H1 (cell line): ENCODE measurements at regions not wholly inside any gene's neighbourhood (a gene's known extent, or its start where the extent isn't known, plus 50 kb on each side); places are given as distances from the start of the nearest gene placed in this dataset.

Experiments
- CTCF ChIA-PET: fragments of 300-600 bp; sonication (Branson Sonifier 250); formaldehyde crosslinking; loops from one replicate; lab custom pipeline; 2021; ENCODE audit not compliant: partially characterized antibody; lab: Charles Lee
- POLR2A ChIA-PET: fragments of 300-600 bp; sonication (Branson Sonifier 250); formaldehyde crosslinking; loops from one replicate; lab custom pipeline; 2021; ENCODE audit warnings: inconsistent platforms; ENCODE audit not compliant: partially characterized antibody; lab: Charles Lee
- DNase-seq, 2 experiments: peaks; one replicate each; pipeline versions ENCODE4 v3.0.0 to v3.0.0-alpha.2; 2010 to 2022; ENCODE audit warnings: low spot score in 2 of 2, low read depth in 1 of 2, mixed read lengths in 1 of 2
- FAIRE-seq: peaks from 2 replicates; lab custom pipeline; 2011; peaks lifted over from hg19 to GRCh38; lab: Jason Lieb, UNC
- H2AFZ ChIP-seq: 2 replicates; pipeline ENCODE4 v1.8.1; 2012; ENCODE audit warnings: low read length, inconsistent platforms
- H2AK5ac ChIP-seq: 2 replicates; pipeline ENCODE4 v1.6.1; 2013; ENCODE audit warnings: low read depth, low read length
- H2BK120ac ChIP-seq: replicated peaks from 2 replicates; pipeline ENCODE3; 2013; ENCODE audit warnings: low read depth, low read length, inconsistent platforms
- H2BK12ac ChIP-seq: 2 replicates; pipeline ENCODE4 v1.6.1; 2013; ENCODE audit warnings: low read depth, low read length
- H2BK15ac ChIP-seq: 2 replicates; pipeline ENCODE4 v1.6.1; 2013; ENCODE audit warnings: low read length
- H2BK20ac ChIP-seq: 2 replicates; pipeline ENCODE4 v1.6.1; 2013; ENCODE audit warnings: low read length
- H2BK5ac ChIP-seq: 2 replicates; pipeline ENCODE4 v1.6.1; 2013; ENCODE audit warnings: low read depth, low read length
- H3K14ac ChIP-seq: 2 replicates; pipeline ENCODE4 v1.6.1; 2013; ENCODE audit warnings: inconsistent platforms; ENCODE audit not compliant: insufficient read length
- H3K18ac ChIP-seq: 2 replicates; pipeline ENCODE4 v1.6.1; 2013; ENCODE audit warnings: low read length; ENCODE audit errors: extremely low read depth
- H3K23ac ChIP-seq: 2 replicates; pipeline ENCODE4 v1.6.1; 2013; ENCODE audit warnings: inconsistent platforms; ENCODE audit not compliant: insufficient read length
- H3K23me2 ChIP-seq: 2 replicates; pipeline ENCODE4 v1.6.1; 2013; ENCODE audit warnings: low read depth, low read length
- H3K27ac ChIP-seq: 2 replicates; pipeline ENCODE4 v1.6.1; 2011; ENCODE audit warnings: low read depth, low read length, inconsistent platforms
- H3K27me3 ChIP-seq, 4 experiments: replicated peaks in 1 of 4; 1 replicate in 1 of 4; 2 replicates in 3 of 4; pipeline versions ENCODE4 v1.6.1 to v1.8.1; 2011 to 2013; ENCODE audit warnings: low read length in 3 of 4, mild to moderate bottlenecking in 3 of 4, inconsistent platforms in 2 of 4, mixed read lengths in 2 of 4, moderate library complexity in 1 of 4; ENCODE audit not compliant: control insufficient read depth in 3 of 4, insufficient read depth in 3 of 4; ENCODE audit errors: extremely low read depth in 1 of 4
- H3K36me3 ChIP-seq, 4 experiments: 2 replicates each; pipeline versions ENCODE4 v1.6.1 to v1.8.1; 2011 to 2013; ENCODE audit warnings: mild to moderate bottlenecking in 4 of 4, low read length in 3 of 4, moderate library complexity in 2 of 4, control low read depth in 1 of 4, inconsistent platforms in 1 of 4; ENCODE audit not compliant: insufficient read depth in 4 of 4, control insufficient read depth in 2 of 4
- H3K4ac ChIP-seq: replicated peaks from 2 replicates; pipeline ENCODE3; 2013; ENCODE audit warnings: low read length, low read depth, mixed read lengths, inconsistent platforms; ENCODE audit not compliant: insufficient read length
- H3K4me1 ChIP-seq, 4 experiments: replicated peaks in 1 of 4; 1 replicate in 1 of 4; 2 replicates in 3 of 4; pipeline versions ENCODE4 v1.6.1 to v1.8.1; 2011 to 2013; ENCODE audit warnings: low read length in 3 of 4, inconsistent platforms in 2 of 4, mixed read lengths in 1 of 4; ENCODE audit not compliant: insufficient read depth in 4 of 4, control insufficient read depth in 3 of 4
- H3K4me2 ChIP-seq, 2 experiments: 2 replicates each; pipeline versions ENCODE4 v1.6.1 to v1.8.1; 2011 to 2013; ENCODE audit warnings: low read depth in 2 of 2, low read length in 2 of 2, control low read depth in 1 of 2, inconsistent platforms in 1 of 2, mild to moderate bottlenecking in 1 of 2; ENCODE audit not compliant: insufficient read depth in 1 of 2
- H3K4me3 ChIP-seq, 4 experiments: fragments of 200-600, 300-600 bp in 1 of 4; sonication (generic), shearing (Covaris generic), sonication (Bioruptor Twin) in 1 of 4; 2 replicates each; pipeline versions ENCODE4 v1.5.1 to v1.8.1; 2011 to 2016; ENCODE audit warnings: low read length in 4 of 4, low read depth in 3 of 4, control low read depth in 2 of 4, inconsistent platforms in 2 of 4, mild to moderate bottlenecking in 2 of 4, mixed read lengths in 1 of 4, moderate library complexity in 1 of 4; ENCODE audit not compliant: insufficient read depth in 2 of 4; ENCODE audit errors: extremely low read depth in 1 of 4
- H3K56ac ChIP-seq: replicated peaks from 2 replicates; pipeline ENCODE3; 2013; ENCODE audit warnings: low read depth, mild to moderate bottlenecking, mixed read lengths, low read length, inconsistent platforms; ENCODE audit not compliant: insufficient read length
- H3K79me1 ChIP-seq: 2 replicates; pipeline ENCODE4 v1.6.1; 2013; ENCODE audit warnings: low read depth, low read length, control low read depth
- H3K79me2 ChIP-seq, 2 experiments: 2 replicates each; pipeline versions ENCODE4 v1.6.1 to v1.8.1; 2012 to 2013; ENCODE audit warnings: low read length in 2 of 2, mild to moderate bottlenecking in 2 of 2, inconsistent platforms in 1 of 2; ENCODE audit not compliant: insufficient read depth in 2 of 2, control insufficient read depth in 1 of 2
- H3K9ac ChIP-seq, 4 experiments: replicated peaks in 1 of 4; 1 replicate in 1 of 4; 2 replicates in 3 of 4; pipeline versions ENCODE4 v1.6.1 to v1.8.1; 2011 to 2013; ENCODE audit warnings: low read depth in 3 of 4, low read length in 3 of 4, control low read depth in 2 of 4, mild to moderate bottlenecking in 2 of 4, moderate library complexity in 2 of 4, inconsistent platforms in 1 of 4; ENCODE audit errors: extremely low read depth in 1 of 4
- H3K9me3 ChIP-seq, 2 experiments: 2 replicates each; pipeline versions ENCODE4 v1.6.1 to v1.8.1; 2012 to 2013; ENCODE audit warnings: mild to moderate bottlenecking in 2 of 2, moderate library complexity in 2 of 2, control low read depth in 1 of 2, inconsistent platforms in 1 of 2, low read depth in 1 of 2, low read length in 1 of 2, mixed read lengths in 1 of 2; ENCODE audit not compliant: insufficient read depth in 2 of 2
- H4K20me1 ChIP-seq, 2 experiments: replicated peaks in 1 of 2; 2 replicates each; pipeline versions ENCODE3 to v1.8.1; 2011 to 2013; ENCODE audit warnings: inconsistent platforms in 2 of 2, low read length in 2 of 2, mild to moderate bottlenecking in 1 of 2; ENCODE audit not compliant: insufficient read depth in 2 of 2, control insufficient read depth in 1 of 2
- H4K5ac ChIP-seq: 2 replicates; pipeline ENCODE4 v1.6.1; 2013; ENCODE audit warnings: low read length, low read depth, mixed read lengths, inconsistent platforms; ENCODE audit not compliant: insufficient read length
- H4K8ac ChIP-seq: 2 replicates; pipeline ENCODE4 v1.8.0; 2013; ENCODE audit warnings: mild to moderate bottlenecking, moderate library complexity, low read length, inconsistent platforms; ENCODE audit not compliant: insufficient read depth; ENCODE audit errors: extremely low read depth
- H4K91ac ChIP-seq: replicated peaks from 2 replicates; pipeline ENCODE3; 2013; ENCODE audit warnings: low read length, mixed read lengths, inconsistent platforms; ENCODE audit not compliant: insufficient read length
- BCL11A ChIP-seq, 2 experiments: IDR thresholded peaks; one replicate each; pipeline ENCODE4 v1.6.1; 2011; ENCODE audit warnings: low read depth in 2 of 2, low read length in 2 of 2, mild to moderate bottlenecking in 2 of 2
- EGR1 ChIP-seq: IDR thresholded peaks from 2 replicates; pipeline ENCODE4 v1.6.1; 2011; ENCODE audit warnings: low read depth, low read length, borderline replicate concordance
- KDM4A ChIP-seq: IDR thresholded peaks from one replicate; pipeline ENCODE4 v1.7.1; 2012; ENCODE audit warnings: low read depth, mild to moderate bottlenecking, moderate library complexity, low read length, inconsistent platforms; ENCODE audit not compliant: severe bottlenecking
- MAFK ChIP-seq: IDR thresholded peaks from 2 replicates; pipeline ENCODE4 v1.6.1; 2012; ENCODE audit warnings: low read depth, mild to moderate bottlenecking, improper control_type of control experiment, low read length
- MAX ChIP-seq: IDR thresholded peaks from 2 replicates; pipeline ENCODE4 v1.6.1; 2012; ENCODE audit warnings: inconsistent platforms
- PHF8 ChIP-seq: fragments of 200-600 bp; sonication (generic); conservative IDR thresholded peaks from 2 replicates; pipeline ENCODE4 v1.7.1; 2012; ENCODE audit warnings: low read depth, mild to moderate bottlenecking, inconsistent platforms, low read length, moderate library complexity
- RAD21 ChIP-seq, 2 experiments: IDR thresholded peaks in 1 of 2; conservative IDR thresholded peaks in 1 of 2; 2 replicates each; pipeline ENCODE4 v1.6.1; 2011; ENCODE audit warnings: low read depth in 2 of 2, low read length in 2 of 2, improper control_type of control experiment in 1 of 2, inconsistent platforms in 1 of 2, mild to moderate bottlenecking in 1 of 2, moderate library complexity in 1 of 2
- SIRT6 ChIP-seq: IDR thresholded peaks from one replicate; pipeline ENCODE4 v1.7.1; 2012; ENCODE audit warnings: low read length, inconsistent platforms
- whole genome bisulfite sequencing, 2 experiments: shearing (Covaris generic) in 1 of 2; methylation state at CpG; one replicate each; pipeline versions ENCODE4 v1.1.6 to v1.1.7; 2013 to 2015; ENCODE audit warnings: low lambda C conversion rate in 2 of 2, mixed read lengths in 2 of 2, inconsistent platforms in 1 of 2, low coverage in 1 of 2, missing lambda C conversion rate in 1 of 2; ENCODE audit not compliant: insufficient replicate concordance in 2 of 2, insufficient coverage in 1 of 2, insufficient read length in 1 of 2; ENCODE audit errors: extremely low coverage in 1 of 2, missing lambda C conversion rate in 1 of 2; 5-methylcytosine and 5-hydroxymethylcytosine counted together
- TF ChIP-seq, protein P1 (sequence below): IDR thresholded peaks from 2 replicates; pipeline ENCODE4 v1.6.1; 2012; ENCODE audit warnings: inconsistent platforms

- Histone ChIP-seq H3K23ac (no peak overlapping the region), H4K5ac (no peak overlapping the region), H3K79me1 (no peaks in the 10 kb centered on the region), H3K18ac (no peak overlapping the region), H3K36me3 (no peaks in the 10 kb centered on the region), H3K9me3 (no peaks in the 10 kb centered on the region; a peak in 1 of 4 replicates), H2AFZ (no peak overlapping the region), H2BK20ac (no peak overlapping the region), H3K14ac (no peak overlapping the region)
- POLR2A ChIA-PET = interaction anchor here (0.6 kb wide), 1 partner anchor 32 kb away, joined by 3 read pairs; no protein-coding TSS in a partner anchor
- TF ChIP-seq KDM4A (no peak), SIRT6 (no peak), BCL11A (IDR thresholded peaks at IDR 0.05; ENCODE audit: low read depth in 2 of 2, low read length in 2 of 2) (no peak), MAX (no peak), MAFK (no peak), PHF8 (no peak), EGR1 (no peak), RAD21 (IDR thresholded peaks at IDR 0.05 in 1 of 2, conservative IDR thresholded peaks at IDR 0.05 in 1 of 2; ENCODE audit: low read depth in 2 of 2, low read length in 2 of 2) (no peak)
- TF ChIP-seq, protein P1, sequence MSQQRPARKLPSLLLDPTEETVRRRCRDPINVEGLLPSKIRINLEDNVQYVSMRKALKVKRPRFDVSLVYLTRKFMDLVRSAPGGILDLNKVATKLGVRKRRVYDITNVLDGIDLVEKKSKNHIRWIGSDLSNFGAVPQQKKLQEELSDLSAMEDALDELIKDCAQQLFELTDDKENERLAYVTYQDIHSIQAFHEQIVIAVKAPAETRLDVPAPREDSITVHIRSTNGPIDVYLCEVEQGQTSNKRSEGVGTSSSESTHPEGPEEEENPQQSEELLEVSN = no peak
- TF ChIP-seq, all 59 proteins: peak for 0
- Histone ChIP-seq H3K4me3 (no peak overlapping the region), H2BK120ac (no peak overlapping the region), H4K91ac (no peak overlapping the region), H2BK5ac (no peak overlapping the region), H4K8ac (no peak overlapping the region), H3K23me2 (no peaks in the 10 kb centered on the region), H3K9ac (no peak overlapping the region), H3K27me3 (no peaks in the 10 kb centered on the region), H3K4me2 (no peak overlapping the region), H4K20me1 (no peaks in the 10 kb centered on the region), H3K27ac (no peak overlapping the region), H2BK12ac (no peak overlapping the region), H3K4ac (no peak overlapping the region), H3K56ac (no peak overlapping the region), H2BK15ac (no peak overlapping the region), H3K79me2 (no peaks in the 10 kb centered on the region), H2AK5ac (no peak overlapping the region), H3K4me1 (no peaks in the 10 kb centered on the region)
- no peak for DNase-seq
- 92% methylated on average over 4 of the region's 4 CpGs; no CpG with 5 or more reads in 1 of the 2 experiments for WGBS, 2 experiments
- CTCF ChIA-PET = interaction anchor here (1.1 kb wide), 1 partner anchor 161 kb away, joined by 4 read pairs; no protein-coding TSS in a partner anchor
- FAIRE-seq = no peak
Observed at GRCh38 chr17:62912363-62912762, 53.7 kb upstream of the TANC2 start.
